ENCODE measurements at regions not wholly inside any gene's neighbourhood (a gene's known extent, or its start where the extent isn't known, plus 50 kb on each side); places are given as distances from the start of the nearest gene placed in this dataset.

DNA sequence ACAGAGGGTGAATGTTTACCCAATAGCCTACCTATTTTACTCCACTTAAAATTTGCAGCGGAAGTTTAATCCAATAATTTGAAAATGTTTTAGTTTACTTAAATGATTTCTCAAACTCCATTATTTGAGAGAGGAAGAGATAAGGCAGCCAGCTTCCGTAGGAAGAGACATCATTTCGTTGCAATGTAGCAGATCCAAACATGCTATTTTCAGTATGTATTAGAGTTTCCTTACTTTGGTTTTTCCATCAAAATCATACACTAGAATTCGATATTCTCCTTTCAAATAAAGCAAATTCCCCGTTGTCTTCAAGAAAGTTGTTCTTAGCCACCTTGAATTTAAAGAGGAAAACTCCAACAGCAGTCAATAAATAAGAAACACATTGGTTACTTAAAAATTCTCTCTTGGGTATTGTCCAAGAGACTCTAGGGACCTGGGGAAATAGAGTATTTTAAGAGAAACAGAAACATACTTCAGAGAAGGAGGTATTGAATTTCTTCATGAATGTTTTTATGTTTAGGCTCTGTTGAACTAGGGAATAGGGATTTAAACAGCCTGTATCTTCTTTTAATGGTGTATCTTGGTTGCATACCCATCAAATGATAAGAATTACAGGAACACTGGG lies 324.5 kb upstream of the GBE1 start:
- 74% methylated on average over 5 of the region's 5 CpGs for WGBS (ENCODE audit: insufficient coverage, low lambda C conversion rate)

GRCh38 chr3:82085356-82085755 lies 323.9 kb upstream of the GBE1 start:
- Histone ChIP-seq H3K27me3 (ENCODE audit: control insufficient read depth, insufficient read depth, low read length) (no peaks in the 10 kb centered on the region), H3K9me3 (ENCODE audit: control insufficient read depth, low read depth, low read length) (no peaks in the 10 kb centered on the region), H3K27ac (ENCODE audit: low read length) (no peak overlapping the region), H3K4me3 (ENCODE audit: low read length) (no peak overlapping the region), H3K36me3 (ENCODE audit: control insufficient read depth, insufficient read depth, low read length) (no peaks in the 10 kb centered on the region), H3K4me1 (ENCODE audit: control insufficient read depth, insufficient read depth, low read length) (no peaks in the 10 kb centered on the region)
- no peak for DNase-seq
- 94% methylated on average over 2 of the region's 3 CpGs for WGBS (ENCODE audit: insufficient coverage, low lambda C conversion rate)

More for the DNA sequence above, 324.5 kb upstream of the GBE1 start:
- no peak for DNase-seq
- no peaks in the 10 kb centered on the region for H3K4me1 ChIP-seq (ENCODE audit: control insufficient read depth, insufficient read depth, low read length)
- no peaks in the 10 kb centered on the region for H3K27me3 ChIP-seq (ENCODE audit: control insufficient read depth, insufficient read depth, low read length)
- H3K4me3 ChIP-seq (ENCODE audit: low read length), result no peak overlapping the region
- H3K36me3 ChIP-seq (ENCODE audit: control insufficient read depth, insufficient read depth, low read length), result no peaks in the 10 kb centered on the region
- no peak overlapping the region for H3K27ac ChIP-seq (ENCODE audit: low read length)
- H3K9me3 ChIP-seq (ENCODE audit: control insufficient read depth, low read depth, low read length), result no peaks in the 10 kb centered on the region

DNA sequence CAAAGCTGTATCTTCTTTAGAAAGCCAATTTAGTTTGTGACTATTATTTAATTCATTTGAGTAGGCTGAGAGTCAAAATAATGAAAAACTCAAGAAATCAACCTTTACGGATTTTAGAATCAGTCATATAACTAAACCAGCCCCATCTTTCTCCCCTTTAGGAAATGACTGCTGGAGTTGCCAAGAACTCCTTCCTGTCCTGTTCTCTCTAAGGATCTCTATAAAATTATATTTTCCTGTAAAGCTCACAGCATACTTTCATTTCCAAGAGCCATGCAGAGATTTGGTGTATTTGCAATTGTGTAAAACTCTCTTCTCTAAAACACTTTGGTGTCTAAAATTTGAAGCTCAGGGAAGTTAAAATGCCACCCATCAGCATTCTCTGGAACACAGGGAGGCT lies 323.4 kb upstream of the GBE1 start:
- Histone ChIP-seq H3K27me3 (ENCODE audit: control insufficient read depth, insufficient read depth, low read length) (no peaks in the 10 kb centered on the region), H3K36me3 (ENCODE audit: control insufficient read depth, insufficient read depth, low read length) (no peaks in the 10 kb centered on the region), H3K9me3 (ENCODE audit: control insufficient read depth, low read depth, low read length) (no peaks in the 10 kb centered on the region), H3K27ac (ENCODE audit: low read length) (no peak overlapping the region), H3K4me1 (ENCODE audit: control insufficient read depth, insufficient read depth, low read length) (no peaks in the 10 kb centered on the region), H3K4me3 (ENCODE audit: low read length) (no peak overlapping the region)
- WGBS (ENCODE audit: insufficient coverage, low lambda C conversion rate), result no CpG with 5 or more reads among the region's 1 CpG
- DNase-seq, result no peak

DNA sequence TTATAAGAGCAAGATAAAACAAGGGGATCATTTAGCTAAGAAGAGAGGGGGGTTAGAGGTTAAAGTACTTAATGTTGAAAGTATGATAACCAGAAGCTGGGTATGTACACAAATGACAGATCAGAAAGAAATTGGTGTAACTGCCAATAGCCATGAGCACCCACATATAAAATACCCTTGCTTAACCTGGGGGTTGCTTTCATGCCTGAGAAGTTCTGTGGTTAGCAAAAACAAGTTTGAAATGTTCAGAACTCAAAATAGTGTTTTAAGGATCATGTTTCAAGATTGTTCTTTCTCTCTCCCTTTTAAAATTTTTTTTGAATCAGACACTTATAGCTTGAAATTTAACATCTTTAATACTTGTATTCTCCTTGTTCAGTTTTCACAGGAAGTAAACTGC lies 321.4 kb upstream of the GBE1 start:
- no peaks in the 10 kb centered on the region for H3K4me1 ChIP-seq (ENCODE audit: control insufficient read depth, insufficient read depth, low read length)
- no peaks in the 10 kb centered on the region for H3K36me3 ChIP-seq (ENCODE audit: control insufficient read depth, insufficient read depth, low read length)
- H3K27me3 ChIP-seq (ENCODE audit: control insufficient read depth, insufficient read depth, low read length), result no peaks in the 10 kb centered on the region
- DNase-seq, result no peak
- H3K4me3 ChIP-seq (ENCODE audit: low read length), result no peak overlapping the region
- H3K9me3 ChIP-seq (ENCODE audit: control insufficient read depth, low read depth, low read length), result no peaks in the 10 kb centered on the region
- H3K27ac ChIP-seq (ENCODE audit: low read length), result no peak overlapping the region

DNA sequence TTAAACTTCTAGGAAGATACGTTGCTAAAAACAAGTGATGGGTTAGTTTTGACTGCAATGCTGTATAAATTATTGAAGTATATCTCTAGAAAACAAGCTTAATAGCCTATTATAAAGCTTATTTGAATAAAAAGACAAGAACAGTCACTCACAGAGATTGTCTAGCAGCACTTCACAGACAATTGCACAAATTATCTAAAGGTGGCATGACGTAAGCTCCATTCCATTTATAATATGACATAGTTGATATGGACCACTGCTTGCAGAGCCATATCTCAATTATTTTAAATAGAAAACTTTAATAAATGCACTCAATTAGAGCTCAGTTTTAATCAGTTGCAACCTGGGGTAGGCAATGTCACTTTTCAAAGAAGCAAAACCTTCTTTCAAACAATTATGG lies 319.9 kb upstream of the GBE1 start:
- Histone ChIP-seq H3K36me3 (ENCODE audit: control insufficient read depth, insufficient read depth, low read length) (no peaks in the 10 kb centered on the region), H3K27me3 (ENCODE audit: control insufficient read depth, insufficient read depth, low read length) (no peaks in the 10 kb centered on the region), H3K4me1 (ENCODE audit: control insufficient read depth, insufficient read depth, low read length) (no peaks in the 10 kb centered on the region), H3K4me3 (ENCODE audit: low read length) (no peak overlapping the region), H3K9me3 (ENCODE audit: control insufficient read depth, low read depth, low read length) (no peaks in the 10 kb centered on the region), H3K27ac (ENCODE audit: low read length) (no peak overlapping the region)
- 75% methylated on average over 1 of the region's 2 CpGs for WGBS (ENCODE audit: insufficient coverage, low lambda C conversion rate)
- DNase-seq, result no peak

DNA sequence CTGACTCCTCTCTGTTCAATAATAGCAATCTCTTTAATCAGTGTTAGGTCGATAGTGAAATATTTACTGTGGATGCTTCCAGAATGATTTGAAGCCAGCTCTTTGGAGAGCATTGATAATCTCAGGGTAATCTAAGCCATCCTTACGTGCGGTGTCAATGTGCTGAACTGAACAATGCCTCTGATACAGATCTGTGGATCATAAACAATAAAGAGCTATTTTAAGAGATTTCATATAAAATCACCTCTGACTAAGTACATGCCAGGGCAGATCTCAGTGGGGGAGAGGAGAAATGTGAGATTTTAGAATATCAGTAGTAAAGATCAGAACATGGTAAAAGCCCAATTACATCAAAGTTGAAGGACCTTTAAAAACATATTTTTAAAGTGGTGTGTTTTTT lies 319.3 kb upstream of the GBE1 start:
- H3K4me3 ChIP-seq (ENCODE audit: low read length), result no peak overlapping the region
- no peaks in the 10 kb centered on the region for H3K27me3 ChIP-seq (ENCODE audit: control insufficient read depth, insufficient read depth, low read length)
- no peaks in the 10 kb centered on the region for H3K4me1 ChIP-seq (ENCODE audit: control insufficient read depth, insufficient read depth, low read length)
- no CpG with 5 or more reads among the region's 3 CpGs for WGBS (ENCODE audit: insufficient coverage, low lambda C conversion rate)
- no peak for DNase-seq
- H3K27ac ChIP-seq (ENCODE audit: low read length), result no peak overlapping the region
- no peaks in the 10 kb centered on the region for H3K36me3 ChIP-seq (ENCODE audit: control insufficient read depth, insufficient read depth, low read length)
- no peaks in the 10 kb centered on the region for H3K9me3 ChIP-seq (ENCODE audit: control insufficient read depth, low read depth, low read length)

- no peaks in the 10 kb centered on the region for H3K4me1 ChIP-seq (ENCODE audit: control insufficient read depth, insufficient read depth, low read length)
- no peaks in the 10 kb centered on the region for H3K9me3 ChIP-seq (ENCODE audit: control insufficient read depth, low read depth, low read length)
- no peak overlapping the region for H3K27ac ChIP-seq (ENCODE audit: low read length)
- no peak for DNase-seq
- no peaks in the 10 kb centered on the region for H3K27me3 ChIP-seq (ENCODE audit: control insufficient read depth, insufficient read depth, low read length)
- no peaks in the 10 kb centered on the region for H3K36me3 ChIP-seq (ENCODE audit: control insufficient read depth, insufficient read depth, low read length)
- no peak overlapping the region for H3K4me3 ChIP-seq (ENCODE audit: low read length)
- 60% methylated on average over 1 of the region's 3 CpGs for WGBS (ENCODE audit: insufficient coverage, low lambda C conversion rate)
These were observed 318.8 kb upstream of the GBE1 start for GRCh38 chr3:82080261-82080660.

GRCh38 chr3:82079335-82079890 lies 318.0 kb upstream of the GBE1 start:
- no peaks in the 10 kb centered on the region for H3K9me3 ChIP-seq (ENCODE audit: control insufficient read depth, low read depth, low read length)
- H3K27ac ChIP-seq (ENCODE audit: low read length), result no peak overlapping the region
- no peaks in the 10 kb centered on the region for H3K27me3 ChIP-seq (ENCODE audit: control insufficient read depth, insufficient read depth, low read length)
- no peaks in the 10 kb centered on the region for H3K36me3 ChIP-seq (ENCODE audit: control insufficient read depth, insufficient read depth, low read length)
- no CpG with 5 or more reads among the region's 5 CpGs for WGBS (ENCODE audit: insufficient coverage, low lambda C conversion rate)
- no peak overlapping the region for H3K4me3 ChIP-seq (ENCODE audit: low read length)
- no peak for DNase-seq
- H3K4me1 ChIP-seq (ENCODE audit: control insufficient read depth, insufficient read depth, low read length), result no peaks in the 10 kb centered on the region

DNA sequence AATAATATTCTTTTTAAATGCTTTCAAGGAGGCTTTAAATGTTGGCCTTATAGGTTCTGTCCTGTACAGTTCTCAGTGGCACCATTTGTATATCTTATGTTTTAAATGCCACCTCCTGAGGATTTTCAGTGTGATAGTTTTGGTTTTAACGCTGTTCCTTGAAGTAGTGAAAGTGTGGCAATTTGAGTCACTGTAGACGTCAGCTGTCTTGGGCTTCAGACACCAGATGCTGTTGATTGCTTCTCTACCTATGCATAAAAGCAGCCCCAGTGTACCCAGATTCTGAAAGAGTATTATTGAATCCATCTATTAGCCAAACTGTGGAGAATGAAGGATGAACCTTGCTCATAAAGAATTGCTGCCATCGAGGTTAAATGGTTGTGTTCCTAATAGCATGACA lies 316.8 kb upstream of the GBE1 start:
- H3K27ac ChIP-seq (ENCODE audit: low read length), result no peak overlapping the region
- no peaks in the 10 kb centered on the region for H3K9me3 ChIP-seq (ENCODE audit: control insufficient read depth, low read depth, low read length)
- H3K36me3 ChIP-seq (ENCODE audit: control insufficient read depth, insufficient read depth, low read length), result no peaks in the 10 kb centered on the region
- no peak for DNase-seq
- no peaks in the 10 kb centered on the region for H3K4me1 ChIP-seq (ENCODE audit: control insufficient read depth, insufficient read depth, low read length)
- no peaks in the 10 kb centered on the region for H3K27me3 ChIP-seq (ENCODE audit: control insufficient read depth, insufficient read depth, low read length)
- H3K4me3 ChIP-seq (ENCODE audit: low read length), result no peak overlapping the region
- no CpG with 5 or more reads among the region's 3 CpGs for WGBS (ENCODE audit: insufficient coverage, low lambda C conversion rate)

- Histone ChIP-seq H3K4me1 (ENCODE audit: control insufficient read depth, insufficient read depth, low read length) (no peaks in the 10 kb centered on the region), H3K36me3 (ENCODE audit: control insufficient read depth, insufficient read depth, low read length) (no peaks in the 10 kb centered on the region), H3K27ac (ENCODE audit: low read length) (no peak overlapping the region), H3K4me3 (ENCODE audit: low read length) (no peak overlapping the region), H3K9me3 (ENCODE audit: control insufficient read depth, low read depth, low read length) (no peaks in the 10 kb centered on the region), H3K27me3 (ENCODE audit: control insufficient read depth, insufficient read depth, low read length) (no peaks in the 10 kb centered on the region)
- DNase-seq, result no peak
- WGBS (ENCODE audit: insufficient coverage, low lambda C conversion rate), result no CpG with 5 or more reads among the region's 7 CpGs
These were observed 306.0 kb upstream of the GBE1 start for GRCh38 chr3:82067420-82067819.

DNA sequence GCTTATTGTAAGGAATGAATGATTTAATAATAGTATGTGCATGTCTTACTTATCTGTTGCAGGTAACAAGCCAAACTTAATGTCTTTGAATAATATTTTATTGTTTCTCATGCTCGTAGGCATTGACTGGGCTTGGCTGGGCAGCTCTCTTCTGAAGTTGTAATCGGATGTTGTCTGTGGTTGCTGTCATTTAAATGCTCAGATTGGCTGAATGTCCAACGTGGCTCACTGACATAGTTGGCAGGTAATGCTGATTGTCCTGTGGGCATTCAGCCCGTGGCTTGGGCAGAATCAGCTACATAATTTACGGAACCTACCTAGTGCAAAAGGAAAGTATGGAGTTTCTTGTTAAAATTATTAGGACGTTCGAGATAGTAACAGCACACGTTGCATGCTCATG lies 297.4 kb upstream of the GBE1 start:
- H3K27ac ChIP-seq (ENCODE audit: low read length), result no peak overlapping the region
- no peak for DNase-seq
- no peaks in the 10 kb centered on the region for H3K4me1 ChIP-seq (ENCODE audit: control insufficient read depth, insufficient read depth, low read length)
- WGBS (ENCODE audit: insufficient coverage, low lambda C conversion rate), result 100% methylated on average over 3 of the region's 8 CpGs
- H3K27me3 ChIP-seq (ENCODE audit: control insufficient read depth, insufficient read depth, low read length), result no peaks in the 10 kb centered on the region
- H3K36me3 ChIP-seq (ENCODE audit: control insufficient read depth, insufficient read depth, low read length), result no peaks in the 10 kb centered on the region
- no peak overlapping the region for H3K4me3 ChIP-seq (ENCODE audit: low read length)
- H3K9me3 ChIP-seq (ENCODE audit: control insufficient read depth, low read depth, low read length), result no peaks in the 10 kb centered on the region

Measured in large intestine (tissue), 3 donors.